NOMO-1 (cell line): ENCODE measurements at regions not wholly inside any gene's neighbourhood (a gene's known extent, or its start where the extent isn't known, plus 50 kb on each side); places are given as distances from the start of the nearest gene placed in this dataset.

Experiments
- DNase-seq, 2 experiments: peaks; one replicate each; lab custom pipeline; 2025; ENCODE audit not compliant: unreplicated experiment in 2 of 2; lab: John Stamatoyannopoulos, UW

- no peak for DNase-seq
These were observed 55.4 kb upstream of the EPHA7 start for GRCh38 chr6:93474733-93475179.

DNA sequence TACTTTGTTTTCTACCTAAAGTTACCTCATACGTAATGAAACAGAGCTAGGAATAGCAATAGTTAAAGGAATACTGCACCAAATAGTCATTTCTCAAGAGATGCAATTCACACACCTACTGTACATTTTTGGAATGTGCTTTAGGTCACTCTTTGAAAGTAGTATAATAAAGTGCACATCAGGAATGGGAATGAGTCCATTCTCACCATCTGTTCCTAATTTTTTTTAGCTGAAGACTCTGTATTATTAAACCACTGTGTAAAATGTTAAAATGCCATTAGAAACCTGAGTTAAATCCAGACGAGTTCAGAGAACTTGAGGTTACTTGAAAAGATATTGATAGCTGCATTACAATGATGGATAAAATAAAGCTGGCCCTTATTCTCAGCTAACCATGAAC, 51.9 kb upstream of the EPHA7 start:
- no peak for DNase-seq
